ENCODE measurements at regions not wholly inside any gene's neighbourhood (a gene's known extent, or its start where the extent isn't known, plus 50 kb on each side); places are given as distances from the start of the nearest gene placed in this dataset.

DNA sequence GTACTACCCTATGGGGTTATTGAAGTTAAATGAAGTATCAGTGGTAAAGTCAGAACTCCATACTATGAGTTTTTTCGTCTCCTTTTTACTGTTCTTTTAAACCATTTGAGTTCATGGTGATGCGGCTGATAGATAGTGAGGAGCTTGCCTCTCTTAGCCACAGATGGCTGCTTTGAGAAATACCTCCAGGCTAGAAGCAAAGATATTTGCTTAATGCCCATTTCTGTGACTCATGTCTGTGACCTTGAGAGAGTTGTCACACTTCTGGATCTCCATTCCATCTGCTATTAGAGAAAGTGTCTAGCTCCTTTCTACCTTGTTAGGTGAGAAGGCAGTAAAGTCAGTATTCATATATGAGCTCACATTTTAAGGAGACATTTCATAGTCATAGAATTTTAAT, 89.5 kb upstream of the PLXNA2 start:
- Mint-ChIP-seq H3K9me3 (ENCODE audit: unreplicated experiment) (no peaks in the 10 kb centered on the region), H3K27ac (ENCODE audit: unreplicated experiment) (no peak overlapping the region), H3K4me1 (ENCODE audit: low read depth, unreplicated experiment) (no peaks in the 10 kb centered on the region), H3K27me3 (ENCODE audit: low read depth, unreplicated experiment) (peaks cover 19% of the 10 kb centered on the region), H3K36me3 (ENCODE audit: low read depth, unreplicated experiment) (no peaks in the 10 kb centered on the region), H3K4me3 (ENCODE audit: unreplicated experiment) (no peak overlapping the region)
- Histone ChIP-seq H3K9me3 (ENCODE audit: insufficient read depth, low read depth, low read length) (no peaks in the 10 kb centered on the region), H3K4me1 (ENCODE audit: insufficient read depth, low read length) (no peaks in the 10 kb centered on the region), H3K9ac (ENCODE audit: low read length) (no peak overlapping the region), H3K27ac (ENCODE audit: low read depth, low read length) (no peak overlapping the region), H3K27me3 (ENCODE audit: insufficient read depth, low read length) (peaks cover 3% of the 10 kb centered on the region), H3K79me2 (ENCODE audit: insufficient read depth, low read length) (no peaks in the 10 kb centered on the region), H3K4me3 (ENCODE audit: insufficient read depth, low read depth, low read length) (no peak overlapping the region), H4K20me1 (ENCODE audit: insufficient read depth, low read length) (no peaks in the 10 kb centered on the region), H3K36me3 (ENCODE audit: insufficient read depth, low read length) (no peaks in the 10 kb centered on the region), H2AFZ (ENCODE audit: low read depth, low read length) (no peak overlapping the region), H3K4me2 (ENCODE audit: low read length) (no peak overlapping the region)
- no peak for TF ChIP-seq EZH2 (IDR thresholded peaks at IDR 0.05; ENCODE audit: insufficient read depth, low read length)
- TF ChIP-seq CTCF (IDR thresholded peaks at IDR 0.05; ENCODE audit: insufficient read depth, low read depth, low read length), result no peak
- DNase-seq (ENCODE audit: low read depth) (no peak), FAIRE-seq (no peak)

DNA sequence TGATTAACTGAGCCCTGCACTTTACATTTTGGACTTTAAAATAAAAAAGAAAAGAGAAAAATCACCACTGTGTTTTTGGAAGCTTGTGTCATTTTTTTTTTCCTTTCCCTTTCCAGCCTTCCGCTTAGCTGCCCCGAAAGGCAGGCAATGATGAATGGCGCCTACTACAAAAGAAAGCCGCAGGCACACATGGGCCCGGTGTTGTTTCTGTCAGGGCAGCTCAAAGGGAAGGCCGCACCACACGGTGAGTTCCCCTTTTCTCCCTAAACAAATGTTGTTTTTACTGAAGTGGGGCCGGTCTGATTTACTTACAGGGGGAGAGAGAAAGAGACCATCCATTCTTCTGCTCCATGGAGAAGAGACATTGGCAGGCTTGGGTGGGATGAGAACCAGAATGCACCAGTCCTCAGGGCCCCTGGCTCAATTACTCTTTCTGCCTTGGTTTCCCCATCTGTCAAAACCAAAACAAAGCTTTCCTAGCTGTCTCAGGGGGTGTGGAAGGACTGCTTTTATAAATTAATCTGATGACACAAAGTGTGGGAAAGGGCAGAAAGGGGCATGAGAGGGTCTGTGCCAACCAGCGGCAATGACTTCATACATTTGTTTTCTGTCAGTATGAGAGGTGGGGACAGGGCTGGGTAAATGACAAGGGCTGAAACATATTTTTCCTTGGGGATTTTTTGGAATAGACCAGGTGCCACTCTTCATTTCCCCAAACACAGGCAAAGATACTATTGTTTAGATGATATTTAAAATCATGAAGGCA, 91.4 kb upstream of the PLXNA2 start:
- H3K4me3 Mint-ChIP-seq (ENCODE audit: unreplicated experiment), result no peak overlapping the region

More for the DNA sequence above, 91.4 kb upstream of the PLXNA2 start:
- H3K27me3 Mint-ChIP-seq (ENCODE audit: low read depth, unreplicated experiment), result peaks cover 18% of the 10 kb centered on the region
- H3K27ac ChIP-seq (ENCODE audit: low read depth, low read length), result no peak overlapping the region
- no peak overlapping the region for H3K27ac Mint-ChIP-seq (ENCODE audit: unreplicated experiment)
- TF ChIP-seq CTCF (IDR thresholded peaks at IDR 0.05; ENCODE audit: insufficient read depth, low read depth, low read length) (no peak), EZH2 (IDR thresholded peaks at IDR 0.05; ENCODE audit: insufficient read depth, low read length) (no peak)
- no peaks in the 10 kb centered on the region for H3K9me3 ChIP-seq (ENCODE audit: insufficient read depth, low read depth, low read length)
- no peak overlapping the region for H3K4me2 ChIP-seq (ENCODE audit: low read length)
- no peaks in the 10 kb centered on the region for H3K4me1 ChIP-seq (ENCODE audit: insufficient read depth, low read length)
- FAIRE-seq (no peak), DNase-seq (ENCODE audit: low read depth) (no peak)
- no peak overlapping the region for H3K9ac ChIP-seq (ENCODE audit: low read length)
- no peak overlapping the region for H3K4me3 ChIP-seq (ENCODE audit: insufficient read depth, low read depth, low read length)
- no peaks in the 10 kb centered on the region for H3K36me3 Mint-ChIP-seq (ENCODE audit: low read depth, unreplicated experiment)
- no peaks in the 10 kb centered on the region for H4K20me1 ChIP-seq (ENCODE audit: insufficient read depth, low read length)
- H3K27me3 ChIP-seq (ENCODE audit: insufficient read depth, low read length), result peaks cover 3% of the 10 kb centered on the region
- H3K9me3 Mint-ChIP-seq (ENCODE audit: unreplicated experiment), result no peaks in the 10 kb centered on the region
- no peaks in the 10 kb centered on the region for H3K4me1 Mint-ChIP-seq (ENCODE audit: low read depth, unreplicated experiment)
- H2AFZ ChIP-seq (ENCODE audit: low read depth, low read length), result no peak overlapping the region
- no peaks in the 10 kb centered on the region for H3K36me3 ChIP-seq (ENCODE audit: insufficient read depth, low read length)
- H3K79me2 ChIP-seq (ENCODE audit: insufficient read depth, low read length), result no peaks in the 10 kb centered on the region
